Peyer's patch (tissue), 4 donors: ENCODE measurements at regions not wholly inside any gene's neighbourhood (a gene's known extent, or its start where the extent isn't known, plus 50 kb on each side); places are given as distances from the start of the nearest gene placed in this dataset.

ENCODE experiments used
- DNase-seq, 3 donors: peaks; one replicate each; pipeline ENCODE4 v3.0.0-alpha.2; 2017 to 2019
- H3K27ac ChIP-seq, 4 donors: fragments of 200-600 bp; sonication (generic); one replicate each; pipeline ENCODE4 v1.5.1; 2016 to 2019
- H3K27me3 ChIP-seq, 2 donors: fragments of 200-600 bp; sonication (generic); one replicate each; pipeline ENCODE4 v1.5.1; 2019
- H3K36me3 ChIP-seq, 3 donors: fragments of 200-600 bp; sonication (generic); one replicate each; pipeline ENCODE4 v1.5.1; 2016 to 2019
- H3K4me1 ChIP-seq, 4 donors: fragments of 200-600 bp; sonication (generic); one replicate each; pipeline ENCODE4 v1.5.1; 2016 to 2019
- H3K4me3 ChIP-seq, 4 donors: fragments of 200-600 bp; sonication (generic); 1 replicate in 3 of 4; 2 replicates in 1 of 4; pipeline ENCODE4 v1.5.1; 2016 to 2019; ENCODE audit warnings: mild to moderate bottlenecking in 1 of 4
- H3K9me3 ChIP-seq, 4 donors: fragments of 200-600 bp; sonication (generic); one replicate each; pipeline ENCODE4 v1.5.1; 2016 to 2019; ENCODE audit warnings: mild to moderate bottlenecking in 1 of 4
- POLR2A ChIP-seq, 2 donors: fragments of 450-650 bp; IDR thresholded peaks; one replicate each; pipeline ENCODE4 v1.5.1; 2017; ENCODE audit warnings: antibody characterized with exemption in 2 of 2, mild to moderate bottlenecking in 2 of 2, moderate library complexity in 2 of 2
- TF ChIP-seq, protein P1 (sequence below), 6 experiments: fragments of 450-650 bp in 4 of 6; fragments of 200-600 bp in 2 of 6; sonication (generic) in 1 of 6; IDR thresholded peaks; one replicate each; pipeline ENCODE4 v1.5.1; 2017 to 2019; ENCODE audit warnings: antibody characterized with exemption in 6 of 6, mild to moderate bottlenecking in 3 of 6, moderate library complexity in 1 of 6

DNA sequence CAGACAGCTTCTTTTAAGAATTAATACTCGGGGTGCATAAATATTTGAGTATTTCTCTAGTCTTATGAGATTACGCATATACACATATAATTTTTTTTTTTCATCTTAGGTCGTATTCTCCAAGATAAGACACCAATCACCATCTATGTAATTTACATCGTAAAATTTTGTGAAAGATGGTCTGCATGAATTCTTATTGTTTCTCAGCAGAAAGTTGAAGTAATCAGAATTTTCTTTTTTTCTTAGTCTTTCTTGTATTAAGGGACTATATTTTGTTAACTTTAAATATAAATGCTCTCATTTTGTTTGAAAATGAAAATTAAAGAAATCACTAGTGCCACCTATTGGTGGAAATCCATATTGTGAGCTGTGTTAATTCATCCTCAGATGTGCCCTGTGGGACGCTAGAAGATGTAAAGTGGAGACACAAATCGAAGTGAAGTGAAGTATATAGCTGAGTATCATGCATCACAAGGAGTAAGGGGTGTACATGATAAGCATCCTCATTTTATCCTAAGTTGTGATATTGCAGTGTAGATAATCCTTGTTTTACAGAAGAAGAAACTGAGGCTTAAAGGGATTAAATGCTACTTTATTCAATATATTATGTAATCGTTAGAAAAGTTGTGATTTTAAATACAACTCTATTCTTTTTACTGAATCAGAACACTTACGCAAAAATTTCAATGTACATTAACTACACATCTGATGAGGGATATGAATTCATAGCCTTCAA, 2084.3 kb downstream of the LRRC4C start:
- H3K36me3 ChIP-seq = no peaks in the 10 kb centered on the region
- TF ChIP-seq, protein P1, sequence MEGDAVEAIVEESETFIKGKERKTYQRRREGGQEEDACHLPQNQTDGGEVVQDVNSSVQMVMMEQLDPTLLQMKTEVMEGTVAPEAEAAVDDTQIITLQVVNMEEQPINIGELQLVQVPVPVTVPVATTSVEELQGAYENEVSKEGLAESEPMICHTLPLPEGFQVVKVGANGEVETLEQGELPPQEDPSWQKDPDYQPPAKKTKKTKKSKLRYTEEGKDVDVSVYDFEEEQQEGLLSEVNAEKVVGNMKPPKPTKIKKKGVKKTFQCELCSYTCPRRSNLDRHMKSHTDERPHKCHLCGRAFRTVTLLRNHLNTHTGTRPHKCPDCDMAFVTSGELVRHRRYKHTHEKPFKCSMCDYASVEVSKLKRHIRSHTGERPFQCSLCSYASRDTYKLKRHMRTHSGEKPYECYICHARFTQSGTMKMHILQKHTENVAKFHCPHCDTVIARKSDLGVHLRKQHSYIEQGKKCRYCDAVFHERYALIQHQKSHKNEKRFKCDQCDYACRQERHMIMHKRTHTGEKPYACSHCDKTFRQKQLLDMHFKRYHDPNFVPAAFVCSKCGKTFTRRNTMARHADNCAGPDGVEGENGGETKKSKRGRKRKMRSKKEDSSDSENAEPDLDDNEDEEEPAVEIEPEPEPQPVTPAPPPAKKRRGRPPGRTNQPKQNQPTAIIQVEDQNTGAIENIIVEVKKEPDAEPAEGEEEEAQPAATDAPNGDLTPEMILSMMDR (IDR thresholded peaks at IDR 0.05) = peak in 5 of 6 experiments; percentile 24 to 53 (median 47)
- no peak for TF ChIP-seq POLR2A (IDR thresholded peaks at IDR 0.05)
- no peaks in the 10 kb centered on the region for H3K4me1 ChIP-seq
- H3K4me3 ChIP-seq = no peak overlapping the region
- no peaks in the 10 kb centered on the region for H3K9me3 ChIP-seq
- no peak overlapping the region for H3K27ac ChIP-seq
- H3K27me3 ChIP-seq = no peaks in the 10 kb centered on the region
- DNase-seq = no peak

DNA sequence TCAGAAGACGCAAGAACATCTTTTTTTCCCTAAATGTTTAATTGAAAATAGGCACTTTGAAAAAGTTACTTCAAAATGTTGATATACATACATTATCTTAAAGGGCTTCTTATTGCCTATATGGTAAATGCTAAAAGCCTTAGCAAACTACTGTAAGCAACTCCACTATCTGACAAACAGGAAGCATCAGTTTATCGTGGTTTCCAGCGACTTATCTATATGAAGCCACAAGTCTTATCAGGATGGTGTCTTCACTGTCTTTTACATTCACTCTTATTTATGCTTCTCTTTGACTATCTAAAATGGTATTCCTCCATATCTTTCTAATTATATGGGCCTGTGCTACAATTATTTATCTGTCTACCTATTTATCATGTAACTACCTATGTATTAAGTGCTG, 2091.9 kb downstream of the LRRC4C start:
- Histone ChIP-seq H3K4me1 (no peaks in the 10 kb centered on the region), H3K36me3 (no peaks in the 10 kb centered on the region), H3K27ac (no peak overlapping the region), H3K4me3 (no peak overlapping the region), H3K27me3 (no peaks in the 10 kb centered on the region), H3K9me3 (no peaks in the 10 kb centered on the region)
- TF ChIP-seq, protein P1 (IDR thresholded peaks at IDR 0.05) = no peak
- no peak for TF ChIP-seq POLR2A (IDR thresholded peaks at IDR 0.05)
- DNase-seq = no peak

DNA sequence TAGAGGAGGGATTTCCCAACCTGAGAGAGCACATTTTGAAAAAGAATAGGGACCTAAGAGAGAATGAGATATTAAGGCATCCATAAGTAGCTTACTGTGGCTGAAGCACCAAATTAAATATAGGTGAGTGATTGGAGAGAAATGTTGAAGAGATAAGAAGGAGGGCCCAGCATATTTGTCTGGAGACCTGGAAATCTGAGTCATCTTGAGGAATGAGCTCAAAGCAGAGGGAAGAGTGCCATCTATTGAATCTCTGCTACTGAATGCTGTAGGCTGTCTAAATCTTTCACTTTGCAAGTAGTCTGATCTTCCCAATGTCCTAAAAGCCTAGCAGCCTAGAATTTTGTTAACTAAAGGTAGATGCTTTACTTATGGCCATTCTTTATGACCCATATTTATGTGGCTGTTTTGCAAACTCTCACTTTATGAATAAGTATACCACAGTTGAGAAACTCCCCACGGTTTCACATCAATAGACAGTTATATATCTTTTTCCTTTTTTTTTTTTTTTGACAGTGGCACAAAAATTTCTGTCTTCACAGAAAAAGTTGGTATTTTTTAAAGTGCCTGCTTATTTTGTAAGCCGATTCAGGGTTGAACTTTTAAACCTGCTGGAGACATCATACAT, 2093.5 kb downstream of the LRRC4C start:
- Histone ChIP-seq H3K9me3 (no peaks in the 10 kb centered on the region), H3K27me3 (no peaks in the 10 kb centered on the region), H3K4me1 (no peaks in the 10 kb centered on the region), H3K36me3 (no peaks in the 10 kb centered on the region), H3K27ac (no peak overlapping the region), H3K4me3 (no peak overlapping the region)
- TF ChIP-seq, protein P1 (IDR thresholded peaks at IDR 0.05) = peak in 1 of 6 experiments; percentile 5
- no peak for TF ChIP-seq POLR2A (IDR thresholded peaks at IDR 0.05)
- no peak for DNase-seq

DNA sequence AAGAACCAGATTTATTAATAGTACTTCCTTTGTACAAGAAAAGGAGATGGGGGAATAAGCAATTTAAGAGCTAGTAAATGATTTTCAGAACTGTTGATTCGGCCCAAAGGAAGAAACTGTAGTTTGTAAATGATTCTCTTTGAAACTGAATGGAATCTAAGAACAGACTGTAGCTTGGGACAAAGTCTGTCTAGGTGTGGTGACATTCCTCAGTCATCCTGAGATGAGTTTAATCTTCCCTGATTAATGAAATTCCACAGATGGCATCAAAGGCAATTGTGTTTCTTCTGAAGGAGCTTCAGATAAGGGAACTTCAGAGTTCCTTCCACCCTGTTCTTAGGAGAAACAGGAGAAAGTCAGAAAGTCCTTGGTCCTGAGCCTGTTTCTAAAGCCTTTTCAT, 2095.9 kb downstream of the LRRC4C start:
- Histone ChIP-seq H3K36me3 (no peaks in the 10 kb centered on the region), H3K27me3 (no peaks in the 10 kb centered on the region), H3K9me3 (no peaks in the 10 kb centered on the region), H3K27ac (no peak overlapping the region), H3K4me1 (no peaks in the 10 kb centered on the region), H3K4me3 (no peak overlapping the region)
- no peak for TF ChIP-seq POLR2A (IDR thresholded peaks at IDR 0.05)
- TF ChIP-seq, protein P1 (IDR thresholded peaks at IDR 0.05) = no peak
- DNase-seq = no peak

DNA sequence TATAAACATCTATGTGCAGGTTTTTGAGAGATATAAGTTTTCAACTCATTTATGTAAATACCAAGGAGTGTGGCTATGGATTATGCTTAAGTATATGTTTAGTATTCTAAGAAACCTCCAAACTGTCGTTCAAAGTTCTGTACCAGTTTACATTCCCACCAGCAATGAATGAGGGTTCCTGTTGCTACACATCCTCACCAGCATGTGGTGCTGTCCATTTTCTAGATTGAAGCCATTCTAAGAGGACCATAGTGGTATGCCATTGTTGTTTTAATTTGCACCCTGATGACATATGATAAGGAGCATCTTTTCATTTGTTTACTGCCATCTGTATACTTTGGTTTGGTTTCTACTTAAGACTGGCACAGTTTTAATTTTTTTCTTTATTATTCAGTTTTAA, 2097.9 kb downstream of the LRRC4C start:
- Histone ChIP-seq H3K36me3 (no peaks in the 10 kb centered on the region), H3K27ac (no peak overlapping the region), H3K27me3 (no peaks in the 10 kb centered on the region), H3K4me3 (no peak overlapping the region), H3K4me1 (no peaks in the 10 kb centered on the region), H3K9me3 (no peaks in the 10 kb centered on the region)
- no peak for DNase-seq
- TF ChIP-seq, protein P1 (IDR thresholded peaks at IDR 0.05) = no peak
- TF ChIP-seq POLR2A (IDR thresholded peaks at IDR 0.05) = no peak
